ENCODE measurements at regions not wholly inside any gene's neighbourhood (a gene's known extent, or its start where the extent isn't known, plus 50 kb on each side); places are given as distances from the start of the nearest gene placed in this dataset.

GRCh38 chr3:83189634-83190033 is 1428.2 kb upstream of the GBE1 start:
- TF ChIP-seq, protein P1, sequence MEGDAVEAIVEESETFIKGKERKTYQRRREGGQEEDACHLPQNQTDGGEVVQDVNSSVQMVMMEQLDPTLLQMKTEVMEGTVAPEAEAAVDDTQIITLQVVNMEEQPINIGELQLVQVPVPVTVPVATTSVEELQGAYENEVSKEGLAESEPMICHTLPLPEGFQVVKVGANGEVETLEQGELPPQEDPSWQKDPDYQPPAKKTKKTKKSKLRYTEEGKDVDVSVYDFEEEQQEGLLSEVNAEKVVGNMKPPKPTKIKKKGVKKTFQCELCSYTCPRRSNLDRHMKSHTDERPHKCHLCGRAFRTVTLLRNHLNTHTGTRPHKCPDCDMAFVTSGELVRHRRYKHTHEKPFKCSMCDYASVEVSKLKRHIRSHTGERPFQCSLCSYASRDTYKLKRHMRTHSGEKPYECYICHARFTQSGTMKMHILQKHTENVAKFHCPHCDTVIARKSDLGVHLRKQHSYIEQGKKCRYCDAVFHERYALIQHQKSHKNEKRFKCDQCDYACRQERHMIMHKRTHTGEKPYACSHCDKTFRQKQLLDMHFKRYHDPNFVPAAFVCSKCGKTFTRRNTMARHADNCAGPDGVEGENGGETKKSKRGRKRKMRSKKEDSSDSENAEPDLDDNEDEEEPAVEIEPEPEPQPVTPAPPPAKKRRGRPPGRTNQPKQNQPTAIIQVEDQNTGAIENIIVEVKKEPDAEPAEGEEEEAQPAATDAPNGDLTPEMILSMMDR (IDR thresholded peaks at IDR 0.05; ENCODE audit: low read depth, low read length, missing control alignments) = no peak

GRCh38 chr3:83169473-83169872 is 1408.0 kb upstream of the GBE1 start:
- TF ChIP-seq, protein P1 (IDR thresholded peaks at IDR 0.05; ENCODE audit: low read depth, low read length, missing control alignments) = no peak
- no peak overlapping the region for H3K4me3 ChIP-seq (ENCODE audit: low read depth, low read length)
- DNase-seq (ENCODE audit: low read depth) = no peak

More at GRCh38 chr3:83189634-83190033, 1428.2 kb upstream of the GBE1 start:
- DNase-seq (ENCODE audit: low read depth) = no peak
- no peak overlapping the region for H3K4me3 ChIP-seq (ENCODE audit: low read depth, low read length)

DNA sequence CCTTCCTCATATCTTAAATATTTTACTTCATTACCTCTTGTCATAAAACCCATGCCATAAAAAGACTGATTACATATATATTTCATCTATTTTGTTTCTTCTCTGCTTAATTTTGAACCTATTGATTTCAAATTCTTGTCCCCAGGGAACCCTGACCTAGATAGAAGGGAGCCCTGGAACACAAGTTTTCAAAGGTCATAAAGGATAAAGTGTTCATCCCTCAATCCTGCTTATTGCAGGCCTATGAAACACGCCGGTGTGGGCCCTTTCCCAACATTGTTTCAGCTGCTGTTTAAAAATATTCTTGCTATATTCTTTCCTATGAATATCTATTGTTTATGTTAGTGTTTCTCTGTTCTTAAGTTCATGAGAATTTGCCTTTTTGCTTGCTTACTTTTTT is 1389.5 kb upstream of the GBE1 start:
- TF ChIP-seq, protein P1 (IDR thresholded peaks at IDR 0.05; ENCODE audit: low read depth, low read length, missing control alignments) = no peak
- H3K4me3 ChIP-seq (ENCODE audit: low read depth, low read length) = no peak overlapping the region

DNA sequence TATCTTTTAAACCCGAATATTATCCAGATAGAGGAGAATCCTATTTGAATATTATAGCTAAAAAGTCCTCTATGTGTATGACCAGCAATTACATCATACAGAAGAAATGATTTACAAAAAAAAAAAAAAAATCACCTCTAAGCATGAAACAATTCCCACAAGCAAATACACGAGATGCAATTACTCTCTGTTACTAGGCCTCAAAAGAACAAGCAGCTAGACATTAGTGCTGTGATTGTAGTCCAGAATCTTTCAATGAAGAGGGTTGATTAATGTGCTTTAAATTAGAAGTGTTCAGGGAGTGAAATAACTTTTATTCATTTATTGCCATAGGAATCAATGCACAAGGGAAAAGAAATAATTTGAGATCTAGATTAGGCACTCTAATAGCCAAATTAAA is 1379.5 kb upstream of the GBE1 start:
- DNase-seq (ENCODE audit: low read depth) = no peak
- TF ChIP-seq, protein P1 (IDR thresholded peaks at IDR 0.05; ENCODE audit: low read depth, low read length, missing control alignments) = no peak
- no peak overlapping the region for H3K4me3 ChIP-seq (ENCODE audit: low read depth, low read length)

More for the DNA sequence above, 1389.5 kb upstream of the GBE1 start:
- DNase-seq (ENCODE audit: low read depth) = no peak

- DNase-seq (ENCODE audit: low read depth) = no peak
- TF ChIP-seq, protein P1 (IDR thresholded peaks at IDR 0.05; ENCODE audit: low read depth, low read length, missing control alignments) = no peak
- no peak overlapping the region for H3K4me3 ChIP-seq (ENCODE audit: low read depth, low read length)
Measured at GRCh38 chr3:83131236-83131635, 1369.8 kb upstream of the GBE1 start.

- no peak overlapping the region for H3K4me3 ChIP-seq (ENCODE audit: low read depth, low read length)
- TF ChIP-seq, protein P1 (IDR thresholded peaks at IDR 0.05; ENCODE audit: low read depth, low read length, missing control alignments) = no peak
- no peak for DNase-seq (ENCODE audit: low read depth)
Measured at GRCh38 chr3:83122774-83123350, 1361.4 kb upstream of the GBE1 start.

- TF ChIP-seq, protein P1 (IDR thresholded peaks at IDR 0.05; ENCODE audit: low read depth, low read length, missing control alignments) = no peak
- no peak for DNase-seq (ENCODE audit: low read depth)
- no peak overlapping the region for H3K4me3 ChIP-seq (ENCODE audit: low read depth, low read length)
Measured at GRCh38 chr3:83093222-83093572, 1331.8 kb upstream of the GBE1 start.

Data from GM12864 (cell line).